Activated B cell treated with CpG ODN at 0.5 μM for 24 hours (primary cell): ENCODE measurements at regions not wholly inside any gene's neighbourhood (a gene's known extent, or its start where the extent isn't known, plus 50 kb on each side); places are given as distances from the start of the nearest gene placed in this dataset.

ENCODE experiments used
- ATAC-seq: fragments of 200-7000 bp; cut with Tn5 transposase; one replicate; pipeline ENCODE4 v1.10.0; 2021; ENCODE audit warnings: low read depth, mild to moderate bottlenecking, moderate library complexity
- CTCF ChIA-PET: fragments of 350-600 bp; sonication (Branson Sonifier 250); formaldehyde crosslinking; loops from one replicate; lab custom pipeline; 2021; ENCODE audit warnings: antibody characterized with exemption; lab: Charles Lee
- POLR2A ChIA-PET: fragments of 350-600 bp; sonication (Branson Sonifier 250); formaldehyde crosslinking; loops from one replicate; lab custom pipeline; 2021; ENCODE audit warnings: antibody characterized with exemption; lab: Charles Lee
- DNase-seq: peaks from one replicate; pipeline ENCODE4 v3.0.0; 2022
- H3K27ac Mint-ChIP-seq: one replicate; pipeline ENCODE4 v1.8.0; 2020; ENCODE audit warnings: mixed read lengths
- H3K27me3 Mint-ChIP-seq: one replicate; pipeline ENCODE4 v1.8.0; 2021; ENCODE audit warnings: mixed read lengths
- H3K36me3 Mint-ChIP-seq: one replicate; pipeline ENCODE4 v1.8.0; 2021; ENCODE audit warnings: low read depth, mixed read lengths
- H3K4me1 Mint-ChIP-seq: one replicate; pipeline ENCODE4 v1.8.0; 2021; ENCODE audit warnings: mixed read lengths
- H3K4me3 Mint-ChIP-seq: one replicate; pipeline ENCODE4 v1.8.0; 2020; ENCODE audit warnings: mild to moderate bottlenecking, mixed read lengths
- H3K9me3 Mint-ChIP-seq: one replicate; pipeline ENCODE4 v1.8.0; 2020; ENCODE audit warnings: mixed read lengths
- CTCF ChIP-seq: fragments of 200-600 bp; IDR thresholded peaks from one replicate; pipeline ENCODE4 v1.8.0; 2022; ENCODE audit warnings: antibody characterized with exemption, mild to moderate bottlenecking
- intact Hi-C: fragments of 100-400 bp; cut with micrococcal nuclease; formaldehyde crosslinking; loops from one replicate; pipeline ENCODE4 v1.15.1; 2024

DNA sequence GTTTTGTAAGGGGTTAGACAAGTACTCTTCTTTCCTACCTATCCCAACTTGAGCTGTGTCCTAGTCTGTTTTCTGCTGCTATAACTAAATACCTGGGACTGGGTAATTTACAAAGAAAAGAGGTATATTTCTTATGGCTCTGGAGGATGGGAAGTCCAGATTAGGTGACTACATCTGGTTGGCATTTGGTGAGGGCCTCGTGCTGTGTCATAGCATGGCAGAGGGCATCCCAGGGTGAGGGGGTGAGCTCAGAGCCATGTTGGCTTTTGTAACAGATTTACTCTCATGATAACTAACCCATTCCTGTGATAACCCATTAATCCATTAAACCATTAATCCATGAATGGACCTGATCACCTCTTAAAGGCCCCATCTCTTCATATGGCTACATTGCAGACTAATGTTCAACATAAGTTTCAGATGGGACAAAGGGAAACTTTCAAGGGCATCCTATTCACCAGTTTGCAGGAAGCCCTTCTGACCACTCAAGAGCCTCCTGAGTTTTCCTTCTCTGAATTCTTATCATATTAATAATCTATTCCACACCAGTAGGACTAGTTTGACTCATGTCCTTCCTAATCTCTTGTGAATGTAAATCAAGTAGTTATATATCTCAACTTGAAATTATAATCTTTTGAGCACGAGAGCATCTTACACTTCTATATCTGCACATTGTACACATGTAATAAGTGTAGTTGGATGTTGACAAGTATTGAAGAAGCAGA lies 185.7 kb upstream of the ZPLD1 start:
- ChIA-PET POLR2A (interaction anchor here (0.7 kb wide), 1 partner anchor 123 kb away, joined by 3 read pairs; no protein-coding TSS in a partner anchor), CTCF (no interaction called here)
- H3K27me3 Mint-ChIP-seq, result peaks cover 3% of the 10 kb centered on the region
- H3K9me3 Mint-ChIP-seq, result no peaks in the 10 kb centered on the region
- H3K27ac Mint-ChIP-seq, result no peak overlapping the region
- no peaks in the 10 kb centered on the region for H3K4me1 Mint-ChIP-seq
- ATAC-seq, result no peak
- H3K4me3 Mint-ChIP-seq, result no peak overlapping the region
- intact Hi-C loops, result no loop called here
- no peak for DNase-seq
- no peaks in the 10 kb centered on the region for H3K36me3 Mint-ChIP-seq
- TF ChIP-seq CTCF, result no peak

DNA sequence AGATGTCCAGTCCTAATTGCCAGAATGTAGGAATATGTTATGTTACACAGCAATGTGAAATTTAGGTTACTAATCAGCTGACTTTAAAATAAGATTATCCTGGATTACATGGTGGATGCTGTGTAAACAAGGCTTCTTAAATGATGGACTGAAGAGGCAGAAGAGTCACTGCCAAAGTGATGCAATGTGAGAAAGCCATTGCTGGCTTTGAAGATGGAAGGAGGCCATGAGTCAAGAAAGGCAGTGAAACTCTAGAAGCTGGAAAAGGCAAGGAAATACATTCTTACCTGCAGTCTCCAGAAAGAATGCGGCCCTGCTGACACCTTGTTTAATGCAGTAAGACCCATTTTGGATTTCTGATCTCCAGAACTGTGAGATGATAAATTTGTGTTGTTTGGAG lies 179.1 kb upstream of the ZPLD1 start:
- H3K4me3 Mint-ChIP-seq, result no peak overlapping the region
- DNase-seq (no peak), ATAC-seq (no peak)
- no peak overlapping the region for H3K27ac Mint-ChIP-seq
- peaks cover 8% of the 10 kb centered on the region for H3K4me1 Mint-ChIP-seq
- ChIA-PET POLR2A (no interaction called here), CTCF (no interaction called here)
- intact Hi-C loops, result no loop called here
- no peak for TF ChIP-seq CTCF
- no peaks in the 10 kb centered on the region for H3K9me3 Mint-ChIP-seq
- H3K36me3 Mint-ChIP-seq, result no peaks in the 10 kb centered on the region
- H3K27me3 Mint-ChIP-seq, result peaks cover 4% of the 10 kb centered on the region

GRCh38 chr3:102258666-102259227 lies 176.1 kb upstream of the ZPLD1 start:
- no peak for DNase-seq
- Mint-ChIP-seq H3K4me1 (peaks cover 8% of the 10 kb centered on the region), H3K27ac (no peak overlapping the region), H3K4me3 (no peak overlapping the region), H3K36me3 (no peaks in the 10 kb centered on the region), H3K27me3 (peaks cover 1% of the 10 kb centered on the region), H3K9me3 (no peaks in the 10 kb centered on the region)
- ChIA-PET CTCF (interaction anchor here (1.0 kb wide), 1 partner anchor 30 kb away, joined by 4 read pairs; no protein-coding TSS in a partner anchor), POLR2A (no interaction called here)
- no peak for TF ChIP-seq CTCF
- intact Hi-C loops, result no loop called here
- ATAC-seq, result no peak

- H3K4me1 Mint-ChIP-seq, result peaks cover 8% of the 10 kb centered on the region
- POLR2A ChIA-PET, result no interaction called here
- no peaks in the 10 kb centered on the region for H3K36me3 Mint-ChIP-seq
- intact Hi-C loops, result no loop called here
- H3K27me3 Mint-ChIP-seq, result peaks cover 1% of the 10 kb centered on the region
- H3K9me3 Mint-ChIP-seq, result no peaks in the 10 kb centered on the region
- TF ChIP-seq CTCF, result no peak
- no peak for ATAC-seq
- H3K4me3 Mint-ChIP-seq, result no peak overlapping the region
- DNase-seq, result no peak
- H3K27ac Mint-ChIP-seq, result no peak overlapping the region
- CTCF ChIA-PET, result no interaction called here
These were observed 175.2 kb upstream of the ZPLD1 start for GRCh38 chr3:102259663-102260062.

DNA sequence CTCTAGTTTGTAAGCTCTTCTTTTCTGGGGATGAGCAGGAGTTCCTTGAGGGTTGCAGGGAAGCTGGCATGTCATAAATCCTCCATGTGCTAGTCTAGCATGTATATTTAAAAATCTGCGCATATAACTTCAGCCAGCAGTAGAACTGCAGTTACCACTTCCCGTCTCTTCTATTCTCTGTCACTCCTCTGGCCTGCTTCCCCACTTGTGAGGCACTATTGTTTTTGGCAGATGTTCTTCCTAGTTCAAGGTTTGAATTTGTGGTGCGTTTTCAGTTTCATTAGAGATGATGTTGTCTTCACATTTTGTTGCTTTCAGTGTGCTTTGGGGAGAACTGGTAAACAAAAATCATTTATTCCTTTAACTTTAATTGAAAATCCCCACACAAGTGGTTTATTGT lies 169.1 kb upstream of the ZPLD1 start:
- no peak for TF ChIP-seq CTCF
- POLR2A ChIA-PET, result no interaction called here
- Mint-ChIP-seq H3K4me1 (no peaks in the 10 kb centered on the region), H3K9me3 (no peaks in the 10 kb centered on the region), H3K27ac (no peak overlapping the region), H3K4me3 (no peak overlapping the region), H3K36me3 (no peaks in the 10 kb centered on the region), H3K27me3 (no peaks in the 10 kb centered on the region)
- no peak for DNase-seq
- intact Hi-C loops, result no loop called here
- no peak for ATAC-seq
- CTCF ChIA-PET, result no interaction called here
